Activated CD4-positive, CD25-positive, alpha-beta regulatory T cell treated with anti-CD3 and anti-CD28 coated beads, Interleukin-2, amount 50 U/mL, for 72 hours (primary cell): ENCODE measurements at regions not wholly inside any gene's neighbourhood (a gene's known extent, or its start where the extent isn't known, plus 50 kb on each side); places are given as distances from the start of the nearest gene placed in this dataset.

Source experiments
- DNase-seq: peaks from one replicate; pipeline ENCODE4 v3.0.0; 2021

GRCh38 chr3:14590569-14590968, 50.4 kb upstream of the GRIP2 start:
- DNase-seq: no peak

- DNase-seq: no peak
These were observed 52.2 kb upstream of the GRIP2 start for GRCh38 chr3:14592390-14592789.

GRCh38 chr3:14592836-14593235, 52.7 kb upstream of the GRIP2 start:
- no peak for DNase-seq

DNA sequence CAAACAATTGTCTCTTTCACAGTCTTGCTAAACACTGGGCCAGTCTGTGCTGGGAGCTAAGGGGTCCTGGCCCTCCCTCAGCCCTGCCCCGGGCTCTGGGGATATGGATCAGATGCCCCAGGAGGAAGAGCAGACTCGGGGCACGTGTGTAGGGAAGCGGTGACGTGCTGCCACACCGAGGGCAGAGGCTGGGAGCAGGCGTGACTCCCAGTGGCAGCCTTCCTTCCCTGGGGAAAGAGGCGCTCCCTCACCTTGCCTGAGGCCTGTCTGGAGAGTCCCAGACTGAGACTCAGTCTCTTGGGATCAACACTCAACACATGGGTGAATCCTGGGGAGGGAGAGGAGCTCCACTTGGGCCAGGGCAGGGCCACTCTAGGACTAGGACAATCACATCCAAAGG, 54.1 kb upstream of the GRIP2 start:
- DNase-seq: no peak

DNA sequence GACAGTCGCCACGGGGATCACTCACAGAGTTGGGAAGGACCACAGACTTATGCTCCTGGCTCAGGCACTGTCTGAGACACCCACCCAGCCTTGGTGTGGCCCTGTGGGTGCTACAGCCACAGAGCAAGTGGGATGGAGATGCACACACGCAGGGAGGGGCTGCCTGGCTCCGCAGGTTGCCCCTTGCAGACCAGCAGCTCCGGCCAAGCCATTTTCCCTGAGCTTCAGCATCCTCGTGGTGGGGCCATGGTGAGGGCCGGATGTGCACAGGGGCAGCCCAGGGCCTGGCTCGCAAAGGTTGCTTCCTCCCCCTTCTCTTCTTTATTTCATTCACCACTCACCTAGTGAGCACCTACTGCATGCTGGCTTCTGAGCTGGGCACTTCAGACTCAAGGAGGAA, 55.4 kb upstream of the GRIP2 start:
- DNase-seq: no peak

DNA sequence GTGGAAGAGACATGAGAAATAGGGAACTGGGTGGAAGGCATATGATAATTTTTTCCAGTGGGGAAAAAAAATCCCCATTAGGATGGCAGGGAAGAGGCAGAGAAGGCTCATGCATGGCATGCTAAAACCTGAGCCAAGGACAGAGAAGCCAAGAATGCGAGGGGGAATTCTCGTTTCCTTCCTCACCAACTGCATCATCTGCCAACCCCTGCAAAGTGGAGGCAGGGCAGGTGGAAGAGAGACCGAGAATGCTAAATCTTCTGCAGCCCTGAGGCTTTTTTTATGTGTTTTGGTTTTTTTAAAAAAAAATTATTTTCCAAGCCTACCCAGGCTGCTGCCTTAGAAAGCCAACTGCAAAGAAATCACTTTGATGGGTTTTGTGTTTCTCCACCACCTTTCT, 54.3 kb upstream of the CCDC174 start:
- DNase-seq: no peak

DNA sequence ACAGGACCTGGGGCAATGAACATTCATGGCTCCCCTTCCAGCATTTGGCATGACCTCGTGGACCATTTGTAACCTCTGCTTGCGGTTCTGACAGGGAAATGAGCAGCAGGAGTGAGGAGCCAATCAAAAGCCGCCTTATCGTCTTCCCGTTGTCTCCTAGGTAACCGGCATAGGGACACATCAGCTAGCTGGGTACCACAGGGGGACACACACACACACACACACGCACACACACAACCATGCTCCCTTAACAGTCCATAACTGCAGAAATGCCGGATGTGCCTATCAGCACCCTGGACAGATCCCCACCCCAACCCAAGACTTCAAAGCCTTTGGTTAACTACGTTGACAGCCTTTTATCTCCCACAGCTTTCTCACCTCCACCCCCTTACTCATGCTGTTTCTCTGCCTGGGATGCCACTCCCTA, 53.4 kb upstream of the CCDC174 start:
- peak; percentile 40 for DNase-seq

- DNase-seq: no peak
These were observed 52.1 kb upstream of the CCDC174 start for GRCh38 chr3:14599488-14599887.

GRCh38 chr3:14600075-14600474, 51.5 kb upstream of the CCDC174 start:
- DNase-seq: no peak

DNA sequence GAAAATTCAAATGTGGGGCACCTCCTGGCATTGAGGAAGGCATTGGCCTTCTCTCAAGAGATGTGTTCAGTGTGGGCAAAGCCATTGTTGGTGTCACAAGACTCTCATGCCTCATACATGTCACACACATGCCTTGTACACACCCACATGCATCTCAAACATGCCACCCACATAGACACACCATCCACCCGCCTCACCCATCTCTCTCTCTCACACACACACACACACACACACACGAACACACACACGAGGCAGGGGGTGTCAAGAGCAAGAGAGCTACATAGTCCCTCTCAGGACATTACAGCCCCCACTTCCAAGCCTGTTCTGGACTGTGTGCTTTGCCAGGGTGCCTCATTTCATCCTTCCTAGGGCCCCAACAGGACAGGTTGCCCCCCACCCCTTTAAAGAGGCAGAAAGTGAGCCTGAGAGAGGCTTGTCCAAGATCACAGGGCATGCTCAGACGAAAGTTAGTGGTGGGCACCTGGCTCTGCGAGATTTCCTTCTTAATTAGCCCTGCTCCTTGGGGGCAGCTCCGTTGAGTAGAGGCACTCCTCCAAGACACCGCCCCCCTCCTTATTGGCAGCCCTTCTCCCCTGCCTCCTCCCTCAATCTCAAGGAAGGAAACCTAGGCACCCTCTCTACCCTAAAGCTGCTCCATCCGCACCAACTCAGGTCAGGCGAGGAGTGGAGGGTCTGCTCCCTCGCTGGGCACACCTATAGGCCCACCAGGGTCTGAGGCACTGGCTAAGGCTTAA, 50.5 kb upstream of the CCDC174 start:
- DNase-seq: no peak

DNA sequence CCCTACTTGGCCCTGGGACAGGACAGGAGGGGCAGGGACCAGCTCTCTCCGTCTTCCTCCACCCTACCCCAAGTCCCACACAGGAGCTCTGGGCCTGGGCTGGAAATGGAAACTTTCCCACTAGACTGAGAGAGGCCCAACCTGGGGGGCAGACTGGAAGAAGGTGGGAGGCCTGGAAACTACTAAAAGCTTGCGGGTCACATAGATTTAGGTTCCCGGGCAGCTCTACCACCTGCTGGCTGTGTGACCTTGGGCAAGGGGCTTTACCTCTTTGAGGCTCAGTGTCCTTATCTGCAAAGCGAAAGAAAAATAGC, 49.9 kb upstream of the CCDC174 start:
- DNase-seq: no peak
